K562 (cell line): ENCODE measurements at regions not wholly inside any gene's neighbourhood (a gene's known extent, or its start where the extent isn't known, plus 50 kb on each side); places are given as distances from the start of the nearest gene placed in this dataset.
A peak's percentile ranks its signal among the peaks of the same experiment; 100 is the strongest.

Source experiments
- ATAC-seq: fragments of 200-7000 bp; cut with Tn5 transposase; 3 replicates; pipeline ENCODE4 v1.9.1; 2020; ENCODE audit warnings: moderate library complexity
- BruUV-seq: library from RNA; stranded (reverse); fragments of 400-500 nt; replicated peaks from 2 replicates; lab custom pipeline; 2021; lab: Mats Ljungman, UMichigan
- CTCF ChIA-PET: fragments of 300-600 bp; formaldehyde crosslinking; extraction: SDS; loops from one replicate; lab custom pipeline; 2021; ENCODE audit warnings: low intra/inter-chr PET ratio; lab: Yijun Ruan, JAX
- POLR2A ChIA-PET: fragments of 300-600, 350-650 bp; sonication (Branson Sonifier 250); formaldehyde crosslinking; extraction: SDS; loops from one replicate; lab custom pipeline; 2021; ENCODE audit warnings: antibody characterized with exemption, inconsistent platforms; lab: Yijun Ruan, JAX
- DNase-seq, 4 experiments: peaks; one replicate each; pipeline versions ENCODE4 v3.0.0 to v3.0.0-alpha.2; 2011 to 2018; ENCODE audit warnings: low spot score in 3 of 4, mixed read lengths in 3 of 4; ENCODE audit errors: extremely low read depth in 1 of 4
- FAIRE-seq: peaks from 2 replicates; lab custom pipeline; 2011; peaks lifted over from hg19 to GRCh38; lab: Jason Lieb, UNC
- H2AFZ ChIP-seq: 2 replicates; pipeline ENCODE4 v1.6.0; 2011; ENCODE audit warnings: low read depth, low read length, control low read depth, inconsistent platforms
- H3K27ac ChIP-seq: fragments of 200-600 bp; 3 replicates; pipeline ENCODE4 v1.8.0; 2011; ENCODE audit warnings: low read depth, mild to moderate bottlenecking, control low read depth, inconsistent platforms, low read length, moderate library complexity, mixed read lengths; ENCODE audit errors: extremely low read depth
- H3K27me3 ChIP-seq, 2 experiments: fragments of 300-600 bp in 1 of 2; 2 replicates in 1 of 2; 3 replicates in 1 of 2; pipeline versions ENCODE4 v1.6.0 to v1.8.0; 2011; ENCODE audit warnings: inconsistent platforms in 2 of 2, low read length in 2 of 2, mild to moderate bottlenecking in 1 of 2, mixed read lengths in 1 of 2, moderate library complexity in 1 of 2; ENCODE audit not compliant: control insufficient read depth in 2 of 2, insufficient read depth in 2 of 2
- H3K36me3 ChIP-seq: fragments of 300-600 bp; 3 replicates; pipeline ENCODE4 v1.8.0; 2011; ENCODE audit warnings: mild to moderate bottlenecking, low read length, inconsistent platforms; ENCODE audit not compliant: control insufficient read depth, insufficient read depth
- H3K4me1 ChIP-seq, 2 experiments: fragments of 200-600 bp in 1 of 2; replicated peaks in 1 of 2; 2 replicates in 1 of 2; 3 replicates in 1 of 2; pipeline versions ENCODE4 v1.5.1 to v1.8.0; 2011; ENCODE audit warnings: inconsistent platforms in 2 of 2, low read length in 2 of 2, mild to moderate bottlenecking in 1 of 2, mixed read lengths in 1 of 2, moderate library complexity in 1 of 2; ENCODE audit not compliant: control insufficient read depth in 2 of 2, insufficient read depth in 2 of 2
- H3K4me2 ChIP-seq: 2 replicates; pipeline ENCODE4 v1.6.1; 2011; ENCODE audit warnings: low read length, control low read depth, inconsistent platforms, mixed read lengths; ENCODE audit not compliant: insufficient read depth
- H3K4me3 ChIP-seq: fragments of 200-600 bp; sonication (generic), shearing (Covaris generic); 2 replicates; pipeline ENCODE4 v1.5.1; 2016; ENCODE audit warnings: control low read depth, inconsistent platforms
- H3K79me2 ChIP-seq: fragments of 200-600 bp; 3 replicates; pipeline ENCODE4 v1.8.0; 2011; ENCODE audit warnings: low read length, inconsistent platforms; ENCODE audit not compliant: control insufficient read depth, insufficient read depth
- H3K9ac ChIP-seq, 2 experiments: 2 replicates each; pipeline versions ENCODE4 v1.6.0 to v1.6.1; 2011; ENCODE audit warnings: low read depth in 2 of 2, low read length in 2 of 2, control low read depth in 1 of 2, inconsistent platforms in 1 of 2, mild to moderate bottlenecking in 1 of 2, mixed read lengths in 1 of 2; ENCODE audit not compliant: insufficient read depth in 1 of 2
- H3K9me1 ChIP-seq: one replicate; pipeline ENCODE4 v1.6.0; 2011; ENCODE audit warnings: inconsistent platforms, mild to moderate bottlenecking, low read length, moderate library complexity; ENCODE audit not compliant: control insufficient read depth, insufficient read depth
- H3K9me3 ChIP-seq: replicated peaks from 2 replicates; pipeline ENCODE4 v1.5.1; 2011; ENCODE audit warnings: low read depth, low read length, inconsistent platforms; ENCODE audit not compliant: control insufficient read depth, insufficient read depth
- H4K20me1 ChIP-seq: replicated peaks from 2 replicates; pipeline ENCODE4 v1.6.1; 2011; ENCODE audit warnings: low read length, inconsistent platforms, mixed read lengths; ENCODE audit not compliant: control insufficient read depth, insufficient read depth
- CCNT2 ChIP-seq: IDR thresholded peaks from 2 replicates; pipeline ENCODE4 v1.6.1; 2011; ENCODE audit warnings: borderline replicate concordance, low read depth, mild to moderate bottlenecking, moderate library complexity, mixed read lengths, low read length; ENCODE audit not compliant: insufficient read length; ENCODE audit errors: extremely low read depth
- EGR1 ChIP-seq: fragments of 450-650 bp; conservative IDR thresholded peaks from 2 replicates; pipeline ENCODE4 v1.6.1; 2017; ENCODE audit warnings: mild to moderate bottlenecking
- HMGN3 ChIP-seq: IDR thresholded peaks from 2 replicates; pipeline ENCODE4 v1.6.1; 2011; ENCODE audit warnings: borderline replicate concordance, low read depth, mild to moderate bottlenecking, mixed read lengths, low read length; ENCODE audit not compliant: insufficient read length; ENCODE audit errors: extremely low read depth
- MAFG ChIP-seq: fragments of 450-650 bp; conservative IDR thresholded peaks from 2 replicates; pipeline ENCODE4 v1.6.1; 2016; ENCODE audit warnings: missing genetic modification characterization, missing compliant biosample characterization
- PBX2 ChIP-seq, 2 experiments: IDR thresholded peaks in 1 of 2; conservative IDR thresholded peaks in 1 of 2; 2 replicates each; pipeline ENCODE4 v1.6.1; 2016; ENCODE audit warnings: low read depth in 2 of 2, mild to moderate bottlenecking in 1 of 2, missing compliant biosample characterization in 1 of 2, missing genetic modification characterization in 1 of 2, moderate library complexity in 1 of 2
- POLR2AphosphoS2 ChIP-seq: IDR thresholded peaks from 2 replicates; pipeline ENCODE4 v1.6.1; 2012; ENCODE audit warnings: low read length, improper control_type of control experiment
- PRDM10 ChIP-seq: fragments of 450-650 bp; IDR thresholded peaks from 2 replicates; pipeline ENCODE4 v1.6.1; 2018; ENCODE audit not compliant: partially characterized antibody
- WGBS: fragments of 100-300 bp; shearing (Covaris generic); methylation state at CpG from one replicate; pipeline ENCODE4 v1.1.6; 2016; ENCODE audit warnings: low coverage, mixed read lengths; ENCODE audit not compliant: insufficient coverage; ENCODE audit errors: missing lambda C conversion rate; 5-methylcytosine and 5-hydroxymethylcytosine counted together
- in situ Hi-C: fragments of 300-500 bp; cut with MboI; formaldehyde crosslinking; loops from 4 replicates; pipeline ENCODE4 v1.15.0; 2018; ENCODE audit warnings: inconsistent platforms, mixed read lengths
- intact Hi-C: fragments of 100-400 bp; cut with micrococcal nuclease; formaldehyde crosslinking; loops from 2 replicates; pipeline ENCODE4 v1.14.2; 2022

- WGBS: 0% methylated on average over 2 of the region's 2 CpGs
- H2AFZ ChIP-seq: no peak overlapping the region
- no peak overlapping the region for H3K4me2 ChIP-seq
- no TSS peak for BruUV-seq
- no peaks in the 10 kb centered on the region for H3K27me3 ChIP-seq
- TF ChIP-seq PBX2 (CRISPR knock-in tag; IDR thresholded peaks at IDR 0.05; ENCODE audit: low read depth): no peak
- TF ChIP-seq PBX2 (tag; conservative IDR thresholded peaks at IDR 0.05; ENCODE audit: low read depth): peak; percentile 40; the same call in 1 of the 2 replicates
- TF ChIP-seq EGR1: no peak
- TF ChIP-seq, all 486 proteins: peak for 1
- Histone ChIP-seq H3K27ac (no peak overlapping the region), H3K36me3 (no peaks in the 10 kb centered on the region), H3K9me1 (no peaks in the 10 kb centered on the region), H3K9ac (no peak overlapping the region), H4K20me1 (no peaks in the 10 kb centered on the region), H3K4me1 (no peaks in the 10 kb centered on the region), H3K4me3 (no peak overlapping the region), H3K79me2 (no peaks in the 10 kb centered on the region), H3K9me3 (no peaks in the 10 kb centered on the region)
- ChIA-PET CTCF (no interaction called here), POLR2A (no interaction called here)
- in situ Hi-C loops: no loop called here
- intact Hi-C loops: no loop called here
- FAIRE-seq (no peak), ATAC-seq (no peak), DNase-seq (no peak)
Observed at GRCh38 chr1:55632906-55633305, 417.7 kb upstream of the USP24 start.

- H3K9ac ChIP-seq: no peak overlapping the region
- intact Hi-C loops: no loop called here
- POLR2A ChIA-PET: no interaction called here
Observed at GRCh38 chr1:55632058-55632457, 416.9 kb upstream of the USP24 start.

More at GRCh38 chr1:55632058-55632457, 416.9 kb upstream of the USP24 start:
- Histone ChIP-seq H3K4me2 (no peak overlapping the region), H3K36me3 (no peaks in the 10 kb centered on the region), H4K20me1 (no peaks in the 10 kb centered on the region), H3K27me3 (no peaks in the 10 kb centered on the region), H3K9me1 (no peaks in the 10 kb centered on the region), H3K27ac (no peak overlapping the region), H2AFZ (no peak overlapping the region), H3K9me3 (no peaks in the 10 kb centered on the region), H3K4me3 (no peak overlapping the region), H3K4me1 (no peaks in the 10 kb centered on the region), H3K79me2 (no peaks in the 10 kb centered on the region)
- in situ Hi-C loops: no loop called here
- no peak for DNase-seq
- CTCF ChIA-PET: no interaction called here
- WGBS: 3% methylated on average over 2 of the region's 3 CpGs
- ATAC-seq: no peak
- no peak for FAIRE-seq
- TF ChIP-seq MAFG (tag) (0 out of 2 replicates have a peak, but pooled peaks have one; percentile 9), PRDM10 (no peak), HMGN3 (no peak), CCNT2 (no peak), POLR2AphosphoS2 (no peak)
- no TSS peak for BruUV-seq
